H1 (cell line): ENCODE measurements at regions not wholly inside any gene's neighbourhood (a gene's known extent, or its start where the extent isn't known, plus 50 kb on each side); places are given as distances from the start of the nearest gene placed in this dataset.
"Not testable (repeated sequence)": the region's sequence is repeated elsewhere in the genome, so short reads cannot be mapped to it uniquely, and the experiment has no call there.

Experiments used
- CTCF ChIA-PET: fragments of 300-600 bp; sonication (Branson Sonifier 250); formaldehyde crosslinking; loops from one replicate; lab custom pipeline; 2021; ENCODE audit not compliant: partially characterized antibody; lab: Charles Lee
- POLR2A ChIA-PET: fragments of 300-600 bp; sonication (Branson Sonifier 250); formaldehyde crosslinking; loops from one replicate; lab custom pipeline; 2021; ENCODE audit warnings: inconsistent platforms; ENCODE audit not compliant: partially characterized antibody; lab: Charles Lee
- DNase-seq, 2 experiments: peaks; one replicate each; pipeline versions ENCODE4 v3.0.0 to v3.0.0-alpha.2; 2010 to 2022; ENCODE audit warnings: low spot score in 2 of 2, low read depth in 1 of 2, mixed read lengths in 1 of 2
- FAIRE-seq: peaks from 2 replicates; lab custom pipeline; 2011; peaks lifted over from hg19 to GRCh38; lab: Jason Lieb, UNC
- H2AFZ ChIP-seq: 2 replicates; pipeline ENCODE4 v1.8.1; 2012; ENCODE audit warnings: low read length, inconsistent platforms
- H2AK5ac ChIP-seq: 2 replicates; pipeline ENCODE4 v1.6.1; 2013; ENCODE audit warnings: low read depth, low read length
- H2BK120ac ChIP-seq: replicated peaks from 2 replicates; pipeline ENCODE3; 2013; ENCODE audit warnings: low read depth, low read length, inconsistent platforms
- H2BK12ac ChIP-seq: 2 replicates; pipeline ENCODE4 v1.6.1; 2013; ENCODE audit warnings: low read depth, low read length
- H2BK15ac ChIP-seq: 2 replicates; pipeline ENCODE4 v1.6.1; 2013; ENCODE audit warnings: low read length
- H2BK20ac ChIP-seq: 2 replicates; pipeline ENCODE4 v1.6.1; 2013; ENCODE audit warnings: low read length
- H2BK5ac ChIP-seq: 2 replicates; pipeline ENCODE4 v1.6.1; 2013; ENCODE audit warnings: low read depth, low read length
- H3K14ac ChIP-seq: 2 replicates; pipeline ENCODE4 v1.6.1; 2013; ENCODE audit warnings: inconsistent platforms; ENCODE audit not compliant: insufficient read length
- H3K18ac ChIP-seq: 2 replicates; pipeline ENCODE4 v1.6.1; 2013; ENCODE audit warnings: low read length; ENCODE audit errors: extremely low read depth
- H3K23ac ChIP-seq: 2 replicates; pipeline ENCODE4 v1.6.1; 2013; ENCODE audit warnings: inconsistent platforms; ENCODE audit not compliant: insufficient read length
- H3K23me2 ChIP-seq: 2 replicates; pipeline ENCODE4 v1.6.1; 2013; ENCODE audit warnings: low read depth, low read length
- H3K27ac ChIP-seq: 2 replicates; pipeline ENCODE4 v1.6.1; 2011; ENCODE audit warnings: low read depth, low read length, inconsistent platforms
- H3K27me3 ChIP-seq, 4 experiments: replicated peaks in 1 of 4; 1 replicate in 1 of 4; 2 replicates in 3 of 4; pipeline versions ENCODE4 v1.6.1 to v1.8.1; 2011 to 2013; ENCODE audit warnings: low read length in 3 of 4, mild to moderate bottlenecking in 3 of 4, inconsistent platforms in 2 of 4, mixed read lengths in 2 of 4, moderate library complexity in 1 of 4; ENCODE audit not compliant: control insufficient read depth in 3 of 4, insufficient read depth in 3 of 4; ENCODE audit errors: extremely low read depth in 1 of 4
- H3K36me3 ChIP-seq, 4 experiments: 2 replicates each; pipeline versions ENCODE4 v1.6.1 to v1.8.1; 2011 to 2013; ENCODE audit warnings: mild to moderate bottlenecking in 4 of 4, low read length in 3 of 4, moderate library complexity in 2 of 4, control low read depth in 1 of 4, inconsistent platforms in 1 of 4; ENCODE audit not compliant: insufficient read depth in 4 of 4, control insufficient read depth in 2 of 4
- H3K4ac ChIP-seq: replicated peaks from 2 replicates; pipeline ENCODE3; 2013; ENCODE audit warnings: low read length, low read depth, mixed read lengths, inconsistent platforms; ENCODE audit not compliant: insufficient read length
- H3K4me1 ChIP-seq, 4 experiments: replicated peaks in 1 of 4; 1 replicate in 1 of 4; 2 replicates in 3 of 4; pipeline versions ENCODE4 v1.6.1 to v1.8.1; 2011 to 2013; ENCODE audit warnings: low read length in 3 of 4, inconsistent platforms in 2 of 4, mixed read lengths in 1 of 4; ENCODE audit not compliant: insufficient read depth in 4 of 4, control insufficient read depth in 3 of 4
- H3K4me2 ChIP-seq, 2 experiments: 2 replicates each; pipeline versions ENCODE4 v1.6.1 to v1.8.1; 2011 to 2013; ENCODE audit warnings: low read depth in 2 of 2, low read length in 2 of 2, control low read depth in 1 of 2, inconsistent platforms in 1 of 2, mild to moderate bottlenecking in 1 of 2; ENCODE audit not compliant: insufficient read depth in 1 of 2
- H3K4me3 ChIP-seq, 4 experiments: fragments of 200-600, 300-600 bp in 1 of 4; sonication (generic), shearing (Covaris generic), sonication (Bioruptor Twin) in 1 of 4; 2 replicates each; pipeline versions ENCODE4 v1.5.1 to v1.8.1; 2011 to 2016; ENCODE audit warnings: low read length in 4 of 4, low read depth in 3 of 4, control low read depth in 2 of 4, inconsistent platforms in 2 of 4, mild to moderate bottlenecking in 2 of 4, mixed read lengths in 1 of 4, moderate library complexity in 1 of 4; ENCODE audit not compliant: insufficient read depth in 2 of 4; ENCODE audit errors: extremely low read depth in 1 of 4
- H3K56ac ChIP-seq: replicated peaks from 2 replicates; pipeline ENCODE3; 2013; ENCODE audit warnings: low read depth, mild to moderate bottlenecking, mixed read lengths, low read length, inconsistent platforms; ENCODE audit not compliant: insufficient read length
- H3K79me1 ChIP-seq: 2 replicates; pipeline ENCODE4 v1.6.1; 2013; ENCODE audit warnings: low read depth, low read length, control low read depth
- H3K79me2 ChIP-seq, 2 experiments: 2 replicates each; pipeline versions ENCODE4 v1.6.1 to v1.8.1; 2012 to 2013; ENCODE audit warnings: low read length in 2 of 2, mild to moderate bottlenecking in 2 of 2, inconsistent platforms in 1 of 2; ENCODE audit not compliant: insufficient read depth in 2 of 2, control insufficient read depth in 1 of 2
- H3K9ac ChIP-seq, 4 experiments: replicated peaks in 1 of 4; 1 replicate in 1 of 4; 2 replicates in 3 of 4; pipeline versions ENCODE4 v1.6.1 to v1.8.1; 2011 to 2013; ENCODE audit warnings: low read depth in 3 of 4, low read length in 3 of 4, control low read depth in 2 of 4, mild to moderate bottlenecking in 2 of 4, moderate library complexity in 2 of 4, inconsistent platforms in 1 of 4; ENCODE audit errors: extremely low read depth in 1 of 4
- H3K9me3 ChIP-seq, 2 experiments: 2 replicates each; pipeline versions ENCODE4 v1.6.1 to v1.8.1; 2012 to 2013; ENCODE audit warnings: mild to moderate bottlenecking in 2 of 2, moderate library complexity in 2 of 2, control low read depth in 1 of 2, inconsistent platforms in 1 of 2, low read depth in 1 of 2, low read length in 1 of 2, mixed read lengths in 1 of 2; ENCODE audit not compliant: insufficient read depth in 2 of 2
- H4K20me1 ChIP-seq, 2 experiments: replicated peaks in 1 of 2; 2 replicates each; pipeline versions ENCODE3 to v1.8.1; 2011 to 2013; ENCODE audit warnings: inconsistent platforms in 2 of 2, low read length in 2 of 2, mild to moderate bottlenecking in 1 of 2; ENCODE audit not compliant: insufficient read depth in 2 of 2, control insufficient read depth in 1 of 2
- H4K5ac ChIP-seq: 2 replicates; pipeline ENCODE4 v1.6.1; 2013; ENCODE audit warnings: low read length, low read depth, mixed read lengths, inconsistent platforms; ENCODE audit not compliant: insufficient read length
- H4K8ac ChIP-seq: 2 replicates; pipeline ENCODE4 v1.8.0; 2013; ENCODE audit warnings: mild to moderate bottlenecking, moderate library complexity, low read length, inconsistent platforms; ENCODE audit not compliant: insufficient read depth; ENCODE audit errors: extremely low read depth
- H4K91ac ChIP-seq: replicated peaks from 2 replicates; pipeline ENCODE3; 2013; ENCODE audit warnings: low read length, mixed read lengths, inconsistent platforms; ENCODE audit not compliant: insufficient read length
- WGBS, 2 experiments: shearing (Covaris generic) in 1 of 2; methylation state at CpG; one replicate each; pipeline versions ENCODE4 v1.1.6 to v1.1.7; 2013 to 2015; ENCODE audit warnings: low lambda C conversion rate in 2 of 2, mixed read lengths in 2 of 2, inconsistent platforms in 1 of 2, low coverage in 1 of 2, missing lambda C conversion rate in 1 of 2; ENCODE audit not compliant: insufficient replicate concordance in 2 of 2, insufficient coverage in 1 of 2, insufficient read length in 1 of 2; ENCODE audit errors: extremely low coverage in 1 of 2, missing lambda C conversion rate in 1 of 2; 5-methylcytosine and 5-hydroxymethylcytosine counted together

- H2AFZ ChIP-seq, H2AK5ac ChIP-seq, H3K27ac ChIP-seq, H3K79me2 ChIP-seq, DNase-seq, H3K27me3 ChIP-seq, H4K5ac ChIP-seq, H3K9me3 ChIP-seq, H3K23me2 ChIP-seq, H3K9ac ChIP-seq, CTCF ChIA-PET, H4K20me1 ChIP-seq, H3K14ac ChIP-seq, H2BK20ac ChIP-seq, H2BK15ac ChIP-seq, H3K4ac ChIP-seq, H3K56ac ChIP-seq, H3K23ac ChIP-seq, FAIRE-seq, H4K8ac ChIP-seq, H3K79me1 ChIP-seq: not testable (repeated sequence)
- H2BK120ac ChIP-seq: peak overlapping the region; percentile 83
- peak overlapping the region; percentile 62 for H3K18ac ChIP-seq
- peak overlapping the region; percentile 11 for H4K91ac ChIP-seq
- peaks cover 0 to 13% (median 0%) of the 10 kb centered on the region in 4 experiments; a peak in 2 of 8 replicates for H3K36me3 ChIP-seq
- POLR2A ChIA-PET: interaction anchor here (0.9 kb wide), 1 partner anchor 15 kb away, joined by 4 read pairs; no protein-coding TSS in a partner anchor
- H3K4me1 ChIP-seq: peaks cover 9 to 35% (median 18%) of the 10 kb centered on the region in 4 experiments
- peak overlapping the region; percentile 51 to 58 for H3K4me2 ChIP-seq
- H2BK5ac ChIP-seq: peak overlapping the region; percentile 87; the same call in 1 of the 2 replicates
- peak overlapping the region in 1 of 4 experiments; percentile 38; a peak in 1 of 8 replicates for H3K4me3 ChIP-seq
- WGBS, 2 experiments: 86% methylated on average over 6 of the region's 6 CpGs; no CpG with 5 or more reads in 1 of the 2 experiments
- 0 out of 2 replicates have a peak overlapping the region, but pooled peaks have one; percentile 43 for H2BK12ac ChIP-seq
These were observed 109.9 kb upstream of the PPM1J start for GRCh38 chr1:112825075-112825474.
